PFSK-1 (cell line): ENCODE measurements at regions not wholly inside any gene's neighbourhood (a gene's known extent, or its start where the extent isn't known, plus 50 kb on each side); places are given as distances from the start of the nearest gene placed in this dataset.

ENCODE experiments used
- FOXP2 ChIP-seq: optimal IDR thresholded peaks from 2 replicates; pipeline ENCODE3; 2011; ENCODE audit warnings: borderline replicate concordance, control low read depth, inconsistent platforms; ENCODE audit not compliant: insufficient read depth; ENCODE audit errors: extremely low read length, extremely low read depth
- POLR2AphosphoS5 ChIP-seq: IDR thresholded peaks from 2 replicates; pipeline ENCODE4 v1.6.1; 2012; ENCODE audit warnings: low read depth, mild to moderate bottlenecking, control low read depth, low read length, moderate library complexity
- REST ChIP-seq, 2 experiments: IDR thresholded peaks; 2 replicates each; pipeline versions ENCODE4 v1.6.1 to v1.8.0; 2011 to 2012; ENCODE audit warnings: low read depth in 2 of 2, low read length in 2 of 2, control low read depth in 1 of 2, inconsistent platforms in 1 of 2, mild to moderate bottlenecking in 1 of 2, moderate library complexity in 1 of 2; ENCODE audit not compliant: insufficient read depth in 1 of 2
- SIN3A ChIP-seq: IDR thresholded peaks from 2 replicates; pipeline ENCODE4 v1.6.1; 2012; ENCODE audit warnings: mild to moderate bottlenecking, low read length, moderate library complexity, borderline replicate concordance; ENCODE audit not compliant: insufficient read depth
- TAF1 ChIP-seq: IDR thresholded peaks from 2 replicates; pipeline ENCODE4 v1.6.1; 2012; ENCODE audit warnings: low read length, control low read depth, borderline replicate concordance; ENCODE audit not compliant: insufficient read depth

- no peak for TF ChIP-seq SIN3A
- TF ChIP-seq TAF1, result no peak
- TF ChIP-seq REST (IDR thresholded peaks at IDR 0.05; ENCODE audit: insufficient read depth in 1 of 2, low read depth in 2 of 2, low read length in 2 of 2), result no peak
- no peak for TF ChIP-seq POLR2AphosphoS5
- no peak for TF ChIP-seq FOXP2
Measured at GRCh38 chr7:142451296-142451695, 193.4 kb upstream of the PRSS58 start.

- TF ChIP-seq TAF1 (no peak), SIN3A (no peak), FOXP2 (no peak), POLR2AphosphoS5 (no peak), REST (IDR thresholded peaks at IDR 0.05; ENCODE audit: insufficient read depth in 1 of 2, low read depth in 2 of 2, low read length in 2 of 2) (no peak)
Measured at GRCh38 chr7:142450695-142451094, 192.8 kb upstream of the PRSS58 start.

GRCh38 chr7:142450206-142450605 is 192.3 kb upstream of the PRSS58 start:
- TF ChIP-seq TAF1 (no peak), REST (IDR thresholded peaks at IDR 0.05; ENCODE audit: insufficient read depth in 1 of 2, low read depth in 2 of 2, low read length in 2 of 2) (no peak), POLR2AphosphoS5 (no peak), SIN3A (no peak)

- TF ChIP-seq SIN3A (no peak), TAF1 (no peak), POLR2AphosphoS5 (no peak), REST (IDR thresholded peaks at IDR 0.05; ENCODE audit: insufficient read depth in 1 of 2, low read depth in 2 of 2, low read length in 2 of 2) (no peak), FOXP2 (no peak)
Measured at GRCh38 chr7:142447762-142448161, 189.9 kb upstream of the PRSS58 start.

- TF ChIP-seq SIN3A, result no peak
- TF ChIP-seq TAF1, result no peak
- TF ChIP-seq REST (IDR thresholded peaks at IDR 0.05; ENCODE audit: insufficient read depth in 1 of 2, low read depth in 2 of 2, low read length in 2 of 2), result no peak
- no peak for TF ChIP-seq POLR2AphosphoS5
- TF ChIP-seq FOXP2, result no peak
Measured at GRCh38 chr7:142445019-142445686, 187.3 kb upstream of the PRSS58 start.
